ENCODE measurements at regions not wholly inside any gene's neighbourhood (a gene's known extent, or its start where the extent isn't known, plus 50 kb on each side); places are given as distances from the start of the nearest gene placed in this dataset.
A peak's percentile ranks its signal among the peaks of the same experiment; 100 is the strongest.

- no peaks in the 10 kb centered on the region for H3K9me3 ChIP-seq (ENCODE audit: insufficient read depth, low read length)
- H3K9me2 ChIP-seq (replicated peaks; ENCODE audit: insufficient read depth, low read length) = no peaks in the 10 kb centered on the region
- H3F3A ChIP-seq (ENCODE audit: insufficient read depth) = no peaks in the 10 kb centered on the region
These were observed 158.1 kb upstream of the FOXG1 start for GRCh38 chr14:28608443-28608842.

GRCh38 chr14:28608851-28609828, 157.4 kb upstream of the FOXG1 start:
- Histone ChIP-seq H3K9me2 (replicated peaks; ENCODE audit: insufficient read depth, low read length) (no peaks in the 10 kb centered on the region), H3K79me2 (ENCODE audit: insufficient read depth, low read length) (no peaks in the 10 kb centered on the region), H3K9ac (ENCODE audit: low read length) (no peak overlapping the region), H3K4me3 (ENCODE audit: insufficient read depth, low read length, poor library complexity, severe bottlenecking) (no peak overlapping the region), H3K9me3 (ENCODE audit: insufficient read depth, low read length) (no peaks in the 10 kb centered on the region), H3K27ac (ENCODE audit: low read depth, low read length) (no peak overlapping the region), H3K36me3 (ENCODE audit: low read length) (no peaks in the 10 kb centered on the region), H3F3A (ENCODE audit: insufficient read depth) (no peaks in the 10 kb centered on the region), H3K27me3 (ENCODE audit: low read length) (no peaks in the 10 kb centered on the region; the same call in 1 of the 2 replicates), H3K4me2 (ENCODE audit: low read depth, low read length, poor library complexity, severe bottlenecking) (no peak overlapping the region), H4K20me1 (ENCODE audit: low read depth, low read length) (no peaks in the 10 kb centered on the region), H2AFZ (ENCODE audit: low read depth, low read length, severe bottlenecking) (no peak overlapping the region)
- TF ChIP-seq, protein P1, sequence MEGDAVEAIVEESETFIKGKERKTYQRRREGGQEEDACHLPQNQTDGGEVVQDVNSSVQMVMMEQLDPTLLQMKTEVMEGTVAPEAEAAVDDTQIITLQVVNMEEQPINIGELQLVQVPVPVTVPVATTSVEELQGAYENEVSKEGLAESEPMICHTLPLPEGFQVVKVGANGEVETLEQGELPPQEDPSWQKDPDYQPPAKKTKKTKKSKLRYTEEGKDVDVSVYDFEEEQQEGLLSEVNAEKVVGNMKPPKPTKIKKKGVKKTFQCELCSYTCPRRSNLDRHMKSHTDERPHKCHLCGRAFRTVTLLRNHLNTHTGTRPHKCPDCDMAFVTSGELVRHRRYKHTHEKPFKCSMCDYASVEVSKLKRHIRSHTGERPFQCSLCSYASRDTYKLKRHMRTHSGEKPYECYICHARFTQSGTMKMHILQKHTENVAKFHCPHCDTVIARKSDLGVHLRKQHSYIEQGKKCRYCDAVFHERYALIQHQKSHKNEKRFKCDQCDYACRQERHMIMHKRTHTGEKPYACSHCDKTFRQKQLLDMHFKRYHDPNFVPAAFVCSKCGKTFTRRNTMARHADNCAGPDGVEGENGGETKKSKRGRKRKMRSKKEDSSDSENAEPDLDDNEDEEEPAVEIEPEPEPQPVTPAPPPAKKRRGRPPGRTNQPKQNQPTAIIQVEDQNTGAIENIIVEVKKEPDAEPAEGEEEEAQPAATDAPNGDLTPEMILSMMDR (IDR thresholded peaks at IDR 0.05; ENCODE audit: insufficient read depth, low read length, poor library complexity, severe bottlenecking) = peak; percentile 84
- TF ChIP-seq EZH2phosphoT487 (conservative IDR thresholded peaks at IDR 0.05; ENCODE audit: low read length) = no peak

More at GRCh38 chr14:28608443-28608842, 158.1 kb upstream of the FOXG1 start:
- no peak overlapping the region for H3K4me2 ChIP-seq (ENCODE audit: low read depth, low read length, poor library complexity, severe bottlenecking)
- H3K36me3 ChIP-seq (ENCODE audit: low read length) = no peaks in the 10 kb centered on the region
- no peaks in the 10 kb centered on the region for H3K79me2 ChIP-seq (ENCODE audit: insufficient read depth, low read length)
- H4K20me1 ChIP-seq (ENCODE audit: low read depth, low read length) = no peaks in the 10 kb centered on the region
- no peak overlapping the region for H2AFZ ChIP-seq (ENCODE audit: low read depth, low read length, severe bottlenecking)
- H3K9ac ChIP-seq (ENCODE audit: low read length) = no peak overlapping the region
- no peaks in the 10 kb centered on the region; the same call in 1 of the 2 replicates for H3K27me3 ChIP-seq (ENCODE audit: low read length)
- no peak overlapping the region for H3K4me3 ChIP-seq (ENCODE audit: insufficient read depth, low read length, poor library complexity, severe bottlenecking)
- TF ChIP-seq EZH2phosphoT487 (conservative IDR thresholded peaks at IDR 0.05; ENCODE audit: low read length) = no peak
- TF ChIP-seq, protein P1 (IDR thresholded peaks at IDR 0.05; ENCODE audit: insufficient read depth, low read length, poor library complexity, severe bottlenecking) = no peak
- H3K27ac ChIP-seq (ENCODE audit: low read depth, low read length) = no peak overlapping the region

GRCh38 chr14:28612414-28612813, 154.2 kb upstream of the FOXG1 start:
- Histone ChIP-seq H3K27me3 (ENCODE audit: low read length) (no peaks in the 10 kb centered on the region), H3K27ac (ENCODE audit: low read depth, low read length) (no peak overlapping the region), H3K9ac (ENCODE audit: low read length) (no peak overlapping the region), H3K79me2 (ENCODE audit: insufficient read depth, low read length) (no peaks in the 10 kb centered on the region), H3K36me3 (ENCODE audit: low read length) (no peaks in the 10 kb centered on the region), H3K4me2 (ENCODE audit: low read depth, low read length, poor library complexity, severe bottlenecking) (no peak overlapping the region), H3K9me3 (ENCODE audit: insufficient read depth, low read length) (no peaks in the 10 kb centered on the region), H2AFZ (ENCODE audit: low read depth, low read length, severe bottlenecking) (no peak overlapping the region), H3K9me2 (replicated peaks; ENCODE audit: insufficient read depth, low read length) (no peaks in the 10 kb centered on the region), H4K20me1 (ENCODE audit: low read depth, low read length) (no peaks in the 10 kb centered on the region), H3F3A (ENCODE audit: insufficient read depth) (no peaks in the 10 kb centered on the region), H3K4me3 (ENCODE audit: insufficient read depth, low read length, poor library complexity, severe bottlenecking) (no peak overlapping the region)
- TF ChIP-seq EZH2phosphoT487 (conservative IDR thresholded peaks at IDR 0.05; ENCODE audit: low read length) = no peak
- TF ChIP-seq, protein P1 (IDR thresholded peaks at IDR 0.05; ENCODE audit: insufficient read depth, low read length, poor library complexity, severe bottlenecking) = no peak

All from SU-DHL-6 (cell line).